Small intestine (tissue), 7 donors: ENCODE measurements at regions not wholly inside any gene's neighbourhood (a gene's known extent, or its start where the extent isn't known, plus 50 kb on each side); places are given as distances from the start of the nearest gene placed in this dataset.

Source experiments
- DNase-seq, 2 donors: peaks; one replicate each; pipeline versions ENCODE4 v3.0.0 to v3.0.0-alpha.2; 2013
- FAIRE-seq: peaks from 2 replicates; lab custom pipeline; 2012; peaks lifted over from hg19 to GRCh38; lab: Jason Lieb, UNC
- H3K27ac ChIP-seq, 3 donors: one replicate each; pipeline ENCODE4 v1.5.1; 2013; ENCODE audit warnings: low read length in 2 of 3, mild to moderate bottlenecking in 2 of 3, control low read depth in 1 of 3, inconsistent platforms in 1 of 3, low read depth in 1 of 3, moderate library complexity in 1 of 3
- H3K27me3 ChIP-seq, 3 donors: one replicate each; pipeline ENCODE4 v1.6.1; 2013; ENCODE audit warnings: low read length in 3 of 3, inconsistent platforms in 1 of 3; ENCODE audit not compliant: control insufficient read depth in 3 of 3, insufficient read depth in 3 of 3
- H3K36me3 ChIP-seq, 3 donors: one replicate each; pipeline ENCODE4 v1.6.1; 2013; ENCODE audit warnings: low read length in 3 of 3, inconsistent platforms in 1 of 3, low read depth in 1 of 3, mild to moderate bottlenecking in 1 of 3, moderate library complexity in 1 of 3; ENCODE audit not compliant: control insufficient read depth in 3 of 3, insufficient read depth in 2 of 3
- H3K4me1 ChIP-seq, 3 donors: one replicate each; pipeline ENCODE4 v1.6.1; 2013; ENCODE audit warnings: low read length in 2 of 3, inconsistent platforms in 1 of 3, low read depth in 1 of 3, mild to moderate bottlenecking in 1 of 3, moderate library complexity in 1 of 3; ENCODE audit not compliant: control insufficient read depth in 3 of 3, insufficient read depth in 2 of 3
- H3K4me3 ChIP-seq, 3 donors: one replicate each; pipeline ENCODE4 v1.5.1; 2013; ENCODE audit warnings: low read length in 3 of 3, control low read depth in 1 of 3, inconsistent platforms in 1 of 3, low read depth in 1 of 3, mild to moderate bottlenecking in 1 of 3, moderate library complexity in 1 of 3
- H3K9me3 ChIP-seq, 2 donors: one replicate each; pipeline ENCODE4 v1.6.1; 2013; ENCODE audit warnings: low read depth in 1 of 2, low read length in 1 of 2; ENCODE audit not compliant: control insufficient read depth in 2 of 2, insufficient read depth in 1 of 2
- WGBS, 3 donors: extraction: QIAGEN DNeasy Blood & Tissue Kit; methylation state at CpG; one replicate each; pipeline ENCODE4 v1.1.7; 2013; 5-methylcytosine and 5-hydroxymethylcytosine counted together
- donor health status: healthy with polysubstance abuse.
- donor health status: control.
- donor health status: control.
- donor health status: Bipolar disorder and iron deficiency.
- donor health status: healthy.

DNA sequence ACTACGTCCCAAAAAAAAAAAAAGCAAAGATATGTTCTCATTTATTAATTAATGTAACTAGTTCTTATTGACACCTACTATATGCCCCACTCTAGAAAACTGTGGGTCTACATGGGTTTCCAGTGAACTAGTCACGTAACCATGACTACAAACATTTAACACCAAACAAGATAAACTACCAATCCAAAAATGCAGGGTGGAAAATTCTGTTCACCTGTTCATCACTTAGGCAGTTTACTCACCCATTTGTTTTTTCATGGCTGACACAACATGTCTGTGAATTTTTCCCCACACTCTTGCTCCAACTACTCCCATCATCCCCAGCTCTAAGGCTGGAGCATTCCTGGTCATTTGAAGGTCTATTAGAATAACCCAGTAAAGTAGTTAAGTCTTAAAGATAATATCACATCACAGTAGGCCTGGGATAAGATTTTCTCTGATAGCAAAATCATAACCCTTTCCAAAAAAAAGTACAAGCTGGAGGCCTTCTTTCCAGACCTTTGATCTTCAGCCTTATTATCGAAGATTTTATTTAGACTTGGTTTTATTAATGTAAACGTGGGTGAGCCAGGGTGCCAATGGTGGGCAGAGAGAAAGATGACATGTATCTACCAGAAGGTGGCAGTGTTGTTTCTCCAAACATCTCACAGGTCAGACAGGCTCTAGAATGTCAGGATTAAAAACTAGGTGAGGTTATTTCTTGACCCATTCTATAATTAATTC is 61.6 kb upstream of the DAAM1 start:
- Histone ChIP-seq H3K4me3 (no peak overlapping the region), H3K9me3 (no peaks in the 10 kb centered on the region), H3K27me3 (no peaks in the 10 kb centered on the region), H3K4me1 (no peaks in the 10 kb centered on the region), H3K27ac (no peak overlapping the region), H3K36me3 (no peaks in the 10 kb centered on the region)
- DNase-seq = peak; percentile 66
- WGBS, 3 donors = 38 to 41% (median 40%) methylated on average over 4 of the region's 4 CpGs
- no peak for FAIRE-seq

DNA sequence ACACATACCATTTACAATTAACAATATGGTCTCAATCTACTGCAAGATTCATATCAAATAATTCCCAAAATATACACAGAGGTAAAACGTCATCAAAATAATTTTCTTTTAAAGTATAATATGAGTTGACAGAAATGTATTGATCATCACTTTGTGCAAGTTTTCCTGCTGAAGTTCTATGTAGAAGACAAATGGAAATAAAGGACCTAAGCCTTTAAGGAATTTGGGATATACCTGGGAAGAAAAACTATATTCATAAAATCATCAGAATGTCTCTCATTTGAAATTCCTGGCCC is 61.1 kb upstream of the DAAM1 start:
- Histone ChIP-seq H3K27me3 (no peaks in the 10 kb centered on the region), H3K4me1 (no peaks in the 10 kb centered on the region), H3K9me3 (no peaks in the 10 kb centered on the region), H3K36me3 (no peaks in the 10 kb centered on the region), H3K27ac (no peak overlapping the region), H3K4me3 (no peak overlapping the region)
- no peak for DNase-seq
- 63 to 80% (median 74%) methylated on average over 1 of the region's 1 CpG for WGBS, 3 donors
- no peak for FAIRE-seq

DNA sequence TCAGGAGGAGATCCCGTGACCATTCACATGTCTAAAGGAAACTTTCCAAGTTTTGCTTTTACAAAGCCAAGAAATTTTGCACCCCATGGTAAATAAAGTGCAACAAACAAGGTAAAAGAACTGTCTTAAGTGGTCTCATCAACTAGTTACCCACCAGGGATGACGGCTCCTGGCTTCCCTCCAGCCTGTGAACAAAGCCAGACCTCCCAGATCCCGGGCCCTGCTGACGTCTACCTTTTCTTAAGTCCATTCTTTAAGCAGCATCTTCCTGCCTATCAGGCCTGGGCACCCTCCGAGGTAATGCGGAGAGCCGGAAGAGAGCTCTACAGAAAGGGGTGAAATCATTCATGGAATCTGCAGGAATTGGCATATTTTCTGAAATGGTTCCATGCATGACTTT is 58.0 kb upstream of the DAAM1 start:
- Histone ChIP-seq H3K36me3 (no peaks in the 10 kb centered on the region), H3K9me3 (no peaks in the 10 kb centered on the region), H3K4me1 (no peaks in the 10 kb centered on the region), H3K27ac (no peak overlapping the region), H3K4me3 (no peak overlapping the region), H3K27me3 (no peaks in the 10 kb centered on the region)
- no peak for DNase-seq
- FAIRE-seq = no peak
- WGBS, 3 donors = 70 to 89% (median 80%) methylated on average over 7 of the region's 7 CpGs

DNA sequence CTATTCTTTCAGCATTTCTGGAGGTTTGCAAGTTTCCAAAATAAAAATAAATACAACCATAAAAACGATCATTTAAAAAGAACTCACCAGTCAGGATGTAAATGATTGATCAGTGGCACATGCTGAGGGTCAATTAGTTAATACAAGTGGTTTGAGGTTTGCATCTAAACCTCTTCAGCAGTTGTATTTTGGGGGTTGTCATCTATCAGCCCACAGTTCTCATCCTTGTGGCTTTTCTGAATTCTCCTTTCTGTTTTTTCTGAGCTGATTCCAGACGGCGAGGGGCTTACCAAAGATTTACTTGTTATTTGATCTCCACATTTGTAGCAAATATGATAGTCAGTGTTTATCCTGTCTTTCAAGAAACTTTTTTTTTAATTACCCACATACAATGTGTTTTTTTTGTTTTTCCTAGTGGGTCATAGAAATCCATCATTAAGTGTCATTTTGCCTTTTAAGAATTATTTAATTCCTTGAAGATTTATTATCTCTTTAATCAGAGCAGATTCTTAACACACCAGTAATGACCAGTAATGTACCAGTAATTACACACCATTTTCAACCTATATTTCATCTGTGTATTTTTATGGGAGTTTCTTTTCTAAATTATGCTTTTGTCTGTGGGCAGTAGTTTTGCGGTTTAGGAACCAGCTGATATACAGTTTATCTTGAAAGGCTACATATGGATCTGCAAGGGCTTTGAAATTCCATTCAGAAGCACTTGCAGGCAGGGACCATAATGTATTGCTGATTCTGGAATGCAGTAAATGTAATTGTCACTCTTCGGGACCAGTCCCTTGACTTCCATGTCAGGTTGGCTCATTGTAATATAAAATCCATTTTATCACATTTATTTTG is 56.3 kb upstream of the DAAM1 start:
- no peaks in the 10 kb centered on the region for H3K36me3 ChIP-seq
- DNase-seq (no peak), FAIRE-seq (no peak)
- H3K9me3 ChIP-seq = no peaks in the 10 kb centered on the region
- H3K27me3 ChIP-seq = no peaks in the 10 kb centered on the region
- no peak overlapping the region for H3K4me3 ChIP-seq
- no peak overlapping the region for H3K27ac ChIP-seq
- no peaks in the 10 kb centered on the region for H3K4me1 ChIP-seq
- 69 to 84% (median 76%) methylated on average over 5 of the region's 5 CpGs for WGBS, 3 donors

DNA sequence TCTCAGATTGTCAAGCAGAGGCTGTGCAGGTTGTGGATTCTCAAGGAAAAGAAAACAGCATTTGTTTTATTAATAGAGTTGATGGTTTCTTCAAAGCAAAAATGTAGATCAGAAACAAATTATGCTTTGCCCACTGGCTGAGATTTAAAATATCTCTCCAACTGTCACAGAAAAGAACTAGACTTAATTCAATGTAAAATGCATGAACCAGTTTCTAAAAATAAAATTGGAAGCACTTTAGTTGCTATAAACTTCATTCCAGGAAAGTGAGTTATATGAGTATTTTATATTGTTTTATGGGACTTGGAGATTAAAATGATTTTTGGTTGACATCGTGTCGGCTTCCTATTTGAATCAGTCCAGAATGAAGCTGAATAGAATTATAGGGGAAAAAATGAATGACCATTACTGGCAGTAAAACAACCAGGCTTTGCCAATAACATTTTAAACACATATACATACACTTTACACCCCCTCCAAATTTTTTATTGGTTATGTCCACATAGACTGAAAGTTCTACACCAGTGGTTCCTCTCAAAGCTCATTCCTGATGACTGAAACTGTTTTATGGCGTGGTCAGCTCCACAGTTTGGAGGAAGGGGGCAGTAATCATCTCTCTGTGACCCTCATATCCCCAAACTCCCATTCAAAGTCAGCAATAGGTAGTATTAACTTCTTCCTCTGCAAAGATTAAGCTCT is 55.5 kb upstream of the DAAM1 start:
- no peaks in the 10 kb centered on the region for H3K4me1 ChIP-seq
- H3K36me3 ChIP-seq = no peaks in the 10 kb centered on the region
- H3K27me3 ChIP-seq = no peaks in the 10 kb centered on the region
- DNase-seq = no peak
- H3K4me3 ChIP-seq = no peak overlapping the region
- H3K9me3 ChIP-seq = no peaks in the 10 kb centered on the region
- 52 to 76% (median 65%) methylated on average over 3 of the region's 3 CpGs for WGBS, 3 donors
- no peak for FAIRE-seq
- H3K27ac ChIP-seq = no peak overlapping the region

DNA sequence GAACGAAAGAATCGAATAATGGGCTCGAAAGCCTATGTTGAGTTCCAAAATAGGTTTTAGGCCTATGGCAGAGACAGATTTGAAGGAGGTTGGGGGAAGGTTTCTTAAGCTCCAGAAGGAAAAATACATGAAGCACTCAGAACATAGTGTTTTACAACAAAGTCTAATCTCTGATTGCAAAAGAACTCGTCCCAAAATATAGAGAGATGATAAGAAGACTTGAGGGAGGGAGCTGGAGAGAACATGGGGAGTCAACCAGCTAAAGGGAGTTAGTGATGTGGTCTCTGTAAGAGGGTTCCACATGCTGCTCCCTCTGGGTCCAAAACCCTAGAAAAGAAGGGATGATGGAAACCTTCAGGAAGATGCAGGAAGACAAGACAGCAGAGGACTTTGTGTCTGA is 54.8 kb upstream of the DAAM1 start:
- no peaks in the 10 kb centered on the region for H3K27me3 ChIP-seq
- DNase-seq (no peak), FAIRE-seq (no peak)
- 83 to 93% (median 84%) methylated on average over 4 of the region's 4 CpGs for WGBS, 3 donors
- no peaks in the 10 kb centered on the region for H3K36me3 ChIP-seq
- no peaks in the 10 kb centered on the region for H3K9me3 ChIP-seq
- no peak overlapping the region for H3K27ac ChIP-seq
- no peaks in the 10 kb centered on the region for H3K4me1 ChIP-seq
- H3K4me3 ChIP-seq = no peak overlapping the region

DNA sequence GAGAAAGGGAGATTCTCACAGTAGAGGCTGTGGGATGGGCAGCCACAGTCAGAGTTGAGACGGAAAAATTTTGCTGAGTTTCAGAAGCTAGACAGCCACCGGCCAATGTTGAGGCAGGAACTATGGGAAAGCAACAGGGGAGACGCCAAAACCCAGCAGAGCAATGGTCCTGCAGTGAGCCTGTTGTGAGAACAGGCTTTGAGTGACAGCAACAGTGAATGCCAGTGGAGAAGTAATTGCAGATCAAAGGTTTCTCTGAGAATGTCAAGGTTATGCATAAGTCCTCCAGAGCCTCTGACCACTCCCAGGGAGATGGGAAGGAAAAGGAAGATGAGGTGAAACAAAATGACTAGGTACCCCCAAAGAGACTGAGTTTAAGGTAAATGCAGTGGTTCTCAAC is 54.2 kb upstream of the DAAM1 start:
- DNase-seq (no peak), FAIRE-seq (no peak)
- H3K9me3 ChIP-seq = no peaks in the 10 kb centered on the region
- H3K36me3 ChIP-seq = no peaks in the 10 kb centered on the region
- WGBS, 3 donors = 74 to 87% (median 84%) methylated on average over 3 of the region's 3 CpGs
- H3K27me3 ChIP-seq = no peaks in the 10 kb centered on the region
- no peak overlapping the region for H3K27ac ChIP-seq
- H3K4me1 ChIP-seq = no peaks in the 10 kb centered on the region
- no peak overlapping the region for H3K4me3 ChIP-seq

DNA sequence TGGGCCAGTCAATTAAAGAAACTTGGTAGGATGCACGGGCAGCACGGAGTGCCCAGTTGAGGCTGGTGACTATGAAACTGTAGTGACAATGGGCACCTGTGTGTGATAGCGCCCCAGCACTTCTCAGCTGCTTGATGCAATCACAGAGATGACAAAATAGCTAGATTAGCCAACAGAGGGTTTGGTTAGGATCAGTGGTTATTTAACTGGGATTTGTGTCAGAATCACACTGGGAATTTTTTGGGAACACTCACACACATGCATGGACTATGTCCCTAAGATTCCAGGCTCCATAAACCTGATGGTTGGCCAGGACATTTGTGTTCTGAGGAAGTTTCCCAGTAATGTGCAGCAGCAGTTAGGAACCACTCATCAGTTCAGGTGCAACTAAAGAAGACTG is 51.2 kb upstream of the DAAM1 start:
- WGBS, 3 donors = 92 to 93% (median 92%) methylated on average over 3 of the region's 3 CpGs
- Histone ChIP-seq H3K4me3 (no peak overlapping the region), H3K9me3 (no peaks in the 10 kb centered on the region), H3K27me3 (no peaks in the 10 kb centered on the region), H3K4me1 (no peaks in the 10 kb centered on the region), H3K36me3 (no peaks in the 10 kb centered on the region), H3K27ac (no peak overlapping the region)
- FAIRE-seq = no peak
- no peak for DNase-seq
